Neural cell (in vitro differentiated cells): ENCODE measurements at regions not wholly inside any gene's neighbourhood (a gene's known extent, or its start where the extent isn't known, plus 50 kb on each side); places are given as distances from the start of the nearest gene placed in this dataset.

Experiments used
- H2AFZ ChIP-seq: fragments of 200-600, 300-800 bp; sonication (generic), shearing (Covaris generic); 2 replicates; pipeline ENCODE4 v1.6.0; 2014; ENCODE audit warnings: low read depth, mild to moderate bottlenecking, antibody characterized with exemption, low read length, moderate library complexity
- H3F3A ChIP-seq: fragments of 200-600 bp; shearing (Covaris generic); 2 replicates; pipeline ENCODE4 v1.6.1; 2016; ENCODE audit warnings: mild to moderate bottlenecking, moderate library complexity, mixed read lengths, antibody characterized with exemption, low read length; ENCODE audit not compliant: insufficient read depth, poor library complexity, severe bottlenecking
- H3K27ac ChIP-seq: fragments of 200-600, 300-800 bp; sonication (generic), shearing (Covaris generic); 2 replicates; pipeline ENCODE4 v1.5.1; 2014; ENCODE audit warnings: mild to moderate bottlenecking, low read length, moderate library complexity
- H3K27me3 ChIP-seq: fragments of 300-800, 200-600 bp; sonication (generic), shearing (Covaris generic); 2 replicates; pipeline ENCODE4 v1.6.0; 2014; ENCODE audit warnings: mild to moderate bottlenecking, low read depth, low read length, moderate library complexity; ENCODE audit not compliant: insufficient read depth
- H3K36me3 ChIP-seq: fragments of 300-800, 200-600 bp; sonication (generic), shearing (Covaris generic); 2 replicates; pipeline ENCODE4 v1.5.1; 2014; ENCODE audit warnings: mild to moderate bottlenecking, antibody characterized with exemption, low read length, moderate library complexity; ENCODE audit not compliant: insufficient read depth
- H3K4me2 ChIP-seq: fragments of 300-800, 200-600 bp; sonication (generic), shearing (Covaris generic); 2 replicates; pipeline ENCODE4 v1.6.0; 2014; ENCODE audit warnings: mild to moderate bottlenecking, low read length
- H3K4me3 ChIP-seq: fragments of 300-800, 200-600 bp; sonication (generic), shearing (Covaris generic); 2 replicates; pipeline ENCODE4 v1.5.1; 2014; ENCODE audit warnings: mild to moderate bottlenecking, low read length, moderate library complexity
- H3K79me2 ChIP-seq: fragments of 200-600 bp; shearing (Covaris generic); replicated peaks from 2 replicates; pipeline ENCODE4 v1.6.0; 2014; ENCODE audit warnings: mild to moderate bottlenecking, low read length, moderate library complexity; ENCODE audit not compliant: insufficient read depth
- H3K9ac ChIP-seq: fragments of 300-800, 200-600 bp; sonication (generic), shearing (Covaris generic); 2 replicates; pipeline ENCODE4 v1.6.1; 2016; ENCODE audit warnings: mild to moderate bottlenecking, low read length, mixed read lengths
- H3K9me2 ChIP-seq: fragments of 200-600 bp; shearing (Covaris generic); 2 replicates; pipeline ENCODE4 v1.6.1; 2016; ENCODE audit warnings: mild to moderate bottlenecking, low read length, mixed read lengths; ENCODE audit not compliant: insufficient read depth
- H3K9me3 ChIP-seq: fragments of 200-600, 300-800 bp; sonication (generic), shearing (Covaris generic); 2 replicates; pipeline ENCODE4 v1.6.1; 2016; ENCODE audit warnings: mild to moderate bottlenecking, mixed run types, low read length, moderate library complexity, mixed read lengths
- H4K20me1 ChIP-seq: fragments of 200-600 bp; shearing (Covaris generic); 2 replicates; pipeline ENCODE4 v1.6.1; 2016; ENCODE audit warnings: mild to moderate bottlenecking, mixed run types; ENCODE audit not compliant: insufficient read depth
- EP300 ChIP-seq: fragments of 450-650 bp; conservative IDR thresholded peaks from 2 replicates; pipeline ENCODE4 v1.6.1; 2014; ENCODE audit warnings: antibody characterized with exemption, mild to moderate bottlenecking, moderate library complexity; ENCODE audit not compliant: poor library complexity, severe bottlenecking
- EZH2 ChIP-seq: fragments of 200-600, 300-800 bp; shearing (Covaris generic), sonication (generic); IDR thresholded peaks from 2 replicates; pipeline ENCODE4 v1.6.1; 2014; ENCODE audit warnings: antibody characterized with exemption, low read length, borderline replicate concordance, mild to moderate bottlenecking; ENCODE audit not compliant: insufficient read depth, poor library complexity, severe bottlenecking
- MXI1 ChIP-seq: fragments of 450-650 bp; conservative IDR thresholded peaks from 2 replicates; pipeline ENCODE4 v1.6.1; 2014; ENCODE audit warnings: antibody characterized with exemption, mild to moderate bottlenecking; ENCODE audit not compliant: poor library complexity, severe bottlenecking
- POLR2AphosphoS5 ChIP-seq: IDR thresholded peaks from 2 replicates; pipeline ENCODE4 v1.6.1; 2012
- RAD21 ChIP-seq: fragments of 450-650 bp; conservative IDR thresholded peaks from 2 replicates; pipeline ENCODE4 v1.6.1; 2014; ENCODE audit warnings: antibody characterized with exemption, mild to moderate bottlenecking, moderate library complexity
- REST ChIP-seq: IDR thresholded peaks from 2 replicates; pipeline ENCODE4 v1.6.1; 2012; ENCODE audit warnings: borderline replicate concordance
- SMC3 ChIP-seq: fragments of 450-650 bp; conservative IDR thresholded peaks from 2 replicates; pipeline ENCODE4 v1.6.1; 2014; ENCODE audit warnings: antibody characterized with exemption, mild to moderate bottlenecking, moderate library complexity; ENCODE audit not compliant: poor library complexity
- TAF1 ChIP-seq: IDR thresholded peaks from 2 replicates; pipeline ENCODE4 v1.6.1; 2012; ENCODE audit warnings: low read depth
- TF ChIP-seq, protein P1 (sequence below): fragments of 450-650 bp; IDR thresholded peaks from 2 replicates; pipeline ENCODE4 v1.5.1; 2014; ENCODE audit warnings: antibody characterized with exemption, mild to moderate bottlenecking, moderate library complexity; ENCODE audit not compliant: poor library complexity, severe bottlenecking

DNA sequence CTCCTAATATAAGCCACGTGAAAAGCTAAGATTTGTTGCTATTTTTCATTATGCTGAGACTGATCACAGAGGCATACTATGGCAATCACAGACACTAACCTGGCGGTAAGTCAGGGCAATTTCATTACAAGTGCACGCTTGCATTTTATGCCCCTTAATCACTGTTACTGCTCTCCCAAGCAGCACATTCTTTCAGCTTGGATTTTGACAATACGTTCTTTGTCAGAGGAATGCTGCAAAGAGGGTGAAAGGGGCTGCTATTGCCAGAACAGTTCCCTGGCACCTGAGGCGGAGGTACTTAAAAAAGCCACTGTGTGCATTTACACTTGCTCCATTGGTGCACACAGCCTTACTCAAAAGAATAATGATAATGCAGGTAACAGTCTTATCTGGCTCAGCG, 346.6 kb downstream of the RFC3 start:
- Histone ChIP-seq H2AFZ (no peak overlapping the region), H4K20me1 (no peaks in the 10 kb centered on the region), H3K9me2 (no peaks in the 10 kb centered on the region), H3K9me3 (no peaks in the 10 kb centered on the region), H3K4me2 (no peak overlapping the region), H3K9ac (no peak overlapping the region), H3K27ac (no peak overlapping the region), H3K36me3 (no peaks in the 10 kb centered on the region), H3K4me3 (no peak overlapping the region), H3K27me3 (no peaks in the 10 kb centered on the region), H3F3A (no peaks in the 10 kb centered on the region), H3K79me2 (no peaks in the 10 kb centered on the region)
- no peak for TF ChIP-seq RAD21
- TF ChIP-seq REST: no peak
- no peak for TF ChIP-seq EZH2
- no peak for TF ChIP-seq MXI1
- TF ChIP-seq SMC3: no peak
- TF ChIP-seq EP300: no peak
- no peak for TF ChIP-seq TAF1
- TF ChIP-seq, protein P1, sequence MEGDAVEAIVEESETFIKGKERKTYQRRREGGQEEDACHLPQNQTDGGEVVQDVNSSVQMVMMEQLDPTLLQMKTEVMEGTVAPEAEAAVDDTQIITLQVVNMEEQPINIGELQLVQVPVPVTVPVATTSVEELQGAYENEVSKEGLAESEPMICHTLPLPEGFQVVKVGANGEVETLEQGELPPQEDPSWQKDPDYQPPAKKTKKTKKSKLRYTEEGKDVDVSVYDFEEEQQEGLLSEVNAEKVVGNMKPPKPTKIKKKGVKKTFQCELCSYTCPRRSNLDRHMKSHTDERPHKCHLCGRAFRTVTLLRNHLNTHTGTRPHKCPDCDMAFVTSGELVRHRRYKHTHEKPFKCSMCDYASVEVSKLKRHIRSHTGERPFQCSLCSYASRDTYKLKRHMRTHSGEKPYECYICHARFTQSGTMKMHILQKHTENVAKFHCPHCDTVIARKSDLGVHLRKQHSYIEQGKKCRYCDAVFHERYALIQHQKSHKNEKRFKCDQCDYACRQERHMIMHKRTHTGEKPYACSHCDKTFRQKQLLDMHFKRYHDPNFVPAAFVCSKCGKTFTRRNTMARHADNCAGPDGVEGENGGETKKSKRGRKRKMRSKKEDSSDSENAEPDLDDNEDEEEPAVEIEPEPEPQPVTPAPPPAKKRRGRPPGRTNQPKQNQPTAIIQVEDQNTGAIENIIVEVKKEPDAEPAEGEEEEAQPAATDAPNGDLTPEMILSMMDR: no peak
- TF ChIP-seq POLR2AphosphoS5: no peak

DNA sequence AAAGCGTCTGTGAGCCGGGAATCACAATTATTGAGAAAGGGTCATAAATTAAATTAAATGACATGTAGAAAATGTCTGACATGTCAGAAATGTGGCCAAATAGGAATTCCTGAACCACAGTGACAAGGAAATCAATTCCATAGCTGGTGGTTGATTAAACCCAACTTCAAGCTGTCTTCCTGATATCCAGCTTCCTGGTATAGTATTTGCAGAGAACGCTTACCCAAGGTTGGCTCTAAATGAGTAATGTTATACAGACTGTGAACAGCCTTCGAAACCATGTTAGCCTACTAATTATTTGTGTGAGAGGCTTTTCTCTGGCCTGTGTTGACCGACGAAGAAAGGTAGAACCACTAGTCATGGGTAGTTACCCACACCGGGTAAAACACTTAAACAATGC, 347.2 kb downstream of the RFC3 start:
- no peak overlapping the region for H3K27ac ChIP-seq
- no peak overlapping the region for H3K9ac ChIP-seq
- H3K9me2 ChIP-seq: no peaks in the 10 kb centered on the region

More for the DNA sequence above, 347.2 kb downstream of the RFC3 start:
- Histone ChIP-seq H4K20me1 (no peaks in the 10 kb centered on the region), H3K4me3 (no peak overlapping the region), H3K79me2 (no peaks in the 10 kb centered on the region), H3K27me3 (no peaks in the 10 kb centered on the region), H3K9me3 (no peaks in the 10 kb centered on the region), H2AFZ (no peak overlapping the region), H3K36me3 (no peaks in the 10 kb centered on the region), H3K4me2 (no peak overlapping the region), H3F3A (no peaks in the 10 kb centered on the region)
- TF ChIP-seq SMC3: no peak
- no peak for TF ChIP-seq POLR2AphosphoS5
- TF ChIP-seq MXI1: no peak
- TF ChIP-seq, protein P1: no peak
- no peak for TF ChIP-seq EZH2
- TF ChIP-seq TAF1: no peak
- TF ChIP-seq REST: no peak
- TF ChIP-seq EP300: no peak
- TF ChIP-seq RAD21: no peak
